Neural cell (in vitro differentiated cells): ENCODE measurements at regions not wholly inside any gene's neighbourhood (a gene's known extent, or its start where the extent isn't known, plus 50 kb on each side); places are given as distances from the start of the nearest gene placed in this dataset.

Source experiments
- H2AFZ ChIP-seq: fragments of 200-600, 300-800 bp; sonication (generic), shearing (Covaris generic); 2 replicates; pipeline ENCODE4 v1.6.0; 2014; ENCODE audit warnings: low read depth, mild to moderate bottlenecking, antibody characterized with exemption, low read length, moderate library complexity
- H3F3A ChIP-seq: fragments of 200-600 bp; shearing (Covaris generic); 2 replicates; pipeline ENCODE4 v1.6.1; 2016; ENCODE audit warnings: mild to moderate bottlenecking, moderate library complexity, mixed read lengths, antibody characterized with exemption, low read length; ENCODE audit not compliant: insufficient read depth, poor library complexity, severe bottlenecking
- H3K27ac ChIP-seq: fragments of 200-600, 300-800 bp; sonication (generic), shearing (Covaris generic); 2 replicates; pipeline ENCODE4 v1.5.1; 2014; ENCODE audit warnings: mild to moderate bottlenecking, low read length, moderate library complexity
- H3K27me3 ChIP-seq: fragments of 300-800, 200-600 bp; sonication (generic), shearing (Covaris generic); 2 replicates; pipeline ENCODE4 v1.6.0; 2014; ENCODE audit warnings: mild to moderate bottlenecking, low read depth, low read length, moderate library complexity; ENCODE audit not compliant: insufficient read depth
- H3K36me3 ChIP-seq: fragments of 300-800, 200-600 bp; sonication (generic), shearing (Covaris generic); 2 replicates; pipeline ENCODE4 v1.5.1; 2014; ENCODE audit warnings: mild to moderate bottlenecking, antibody characterized with exemption, low read length, moderate library complexity; ENCODE audit not compliant: insufficient read depth
- H3K4me2 ChIP-seq: fragments of 300-800, 200-600 bp; sonication (generic), shearing (Covaris generic); 2 replicates; pipeline ENCODE4 v1.6.0; 2014; ENCODE audit warnings: mild to moderate bottlenecking, low read length
- H3K4me3 ChIP-seq: fragments of 300-800, 200-600 bp; sonication (generic), shearing (Covaris generic); 2 replicates; pipeline ENCODE4 v1.5.1; 2014; ENCODE audit warnings: mild to moderate bottlenecking, low read length, moderate library complexity
- H3K79me2 ChIP-seq: fragments of 200-600 bp; shearing (Covaris generic); replicated peaks from 2 replicates; pipeline ENCODE4 v1.6.0; 2014; ENCODE audit warnings: mild to moderate bottlenecking, low read length, moderate library complexity; ENCODE audit not compliant: insufficient read depth
- H3K9ac ChIP-seq: fragments of 300-800, 200-600 bp; sonication (generic), shearing (Covaris generic); 2 replicates; pipeline ENCODE4 v1.6.1; 2016; ENCODE audit warnings: mild to moderate bottlenecking, low read length, mixed read lengths
- H3K9me2 ChIP-seq: fragments of 200-600 bp; shearing (Covaris generic); 2 replicates; pipeline ENCODE4 v1.6.1; 2016; ENCODE audit warnings: mild to moderate bottlenecking, low read length, mixed read lengths; ENCODE audit not compliant: insufficient read depth
- H3K9me3 ChIP-seq: fragments of 200-600, 300-800 bp; sonication (generic), shearing (Covaris generic); 2 replicates; pipeline ENCODE4 v1.6.1; 2016; ENCODE audit warnings: mild to moderate bottlenecking, mixed run types, low read length, moderate library complexity, mixed read lengths
- H4K20me1 ChIP-seq: fragments of 200-600 bp; shearing (Covaris generic); 2 replicates; pipeline ENCODE4 v1.6.1; 2016; ENCODE audit warnings: mild to moderate bottlenecking, mixed run types; ENCODE audit not compliant: insufficient read depth
- CTCF ChIP-seq: fragments of 450-650 bp; IDR thresholded peaks from 2 replicates; pipeline ENCODE4 v1.5.1; 2014; ENCODE audit warnings: antibody characterized with exemption, mild to moderate bottlenecking, moderate library complexity; ENCODE audit not compliant: poor library complexity, severe bottlenecking
- EP300 ChIP-seq: fragments of 450-650 bp; conservative IDR thresholded peaks from 2 replicates; pipeline ENCODE4 v1.6.1; 2014; ENCODE audit warnings: antibody characterized with exemption, mild to moderate bottlenecking, moderate library complexity; ENCODE audit not compliant: poor library complexity, severe bottlenecking
- EZH2 ChIP-seq: fragments of 200-600, 300-800 bp; shearing (Covaris generic), sonication (generic); IDR thresholded peaks from 2 replicates; pipeline ENCODE4 v1.6.1; 2014; ENCODE audit warnings: antibody characterized with exemption, low read length, borderline replicate concordance, mild to moderate bottlenecking; ENCODE audit not compliant: insufficient read depth, poor library complexity, severe bottlenecking
- MXI1 ChIP-seq: fragments of 450-650 bp; conservative IDR thresholded peaks from 2 replicates; pipeline ENCODE4 v1.6.1; 2014; ENCODE audit warnings: antibody characterized with exemption, mild to moderate bottlenecking; ENCODE audit not compliant: poor library complexity, severe bottlenecking
- POLR2AphosphoS5 ChIP-seq: IDR thresholded peaks from 2 replicates; pipeline ENCODE4 v1.6.1; 2012
- RAD21 ChIP-seq: fragments of 450-650 bp; conservative IDR thresholded peaks from 2 replicates; pipeline ENCODE4 v1.6.1; 2014; ENCODE audit warnings: antibody characterized with exemption, mild to moderate bottlenecking, moderate library complexity
- REST ChIP-seq: IDR thresholded peaks from 2 replicates; pipeline ENCODE4 v1.6.1; 2012; ENCODE audit warnings: borderline replicate concordance
- SMC3 ChIP-seq: fragments of 450-650 bp; conservative IDR thresholded peaks from 2 replicates; pipeline ENCODE4 v1.6.1; 2014; ENCODE audit warnings: antibody characterized with exemption, mild to moderate bottlenecking, moderate library complexity; ENCODE audit not compliant: poor library complexity
- TAF1 ChIP-seq: IDR thresholded peaks from 2 replicates; pipeline ENCODE4 v1.6.1; 2012; ENCODE audit warnings: low read depth

- Histone ChIP-seq H3F3A (no peaks in the 10 kb centered on the region), H3K9me2 (no peaks in the 10 kb centered on the region), H3K9me3 (no peaks in the 10 kb centered on the region), H3K27ac (no peak overlapping the region), H3K79me2 (no peaks in the 10 kb centered on the region), H3K9ac (no peak overlapping the region), H2AFZ (no peak overlapping the region), H3K27me3 (no peaks in the 10 kb centered on the region), H4K20me1 (no peaks in the 10 kb centered on the region), H3K4me2 (no peak overlapping the region), H3K4me3 (no peak overlapping the region), H3K36me3 (no peaks in the 10 kb centered on the region)
- TF ChIP-seq CTCF (no peak), REST (no peak), POLR2AphosphoS5 (no peak), RAD21 (no peak), EP300 (no peak), TAF1 (no peak)
Observed at GRCh38 chr6:101275251-101275650, 118.3 kb upstream of the GRIK2 start.

- no peaks in the 10 kb centered on the region for H3K9me2 ChIP-seq
- no peaks in the 10 kb centered on the region for H3K27me3 ChIP-seq
- no peak overlapping the region for H3K4me3 ChIP-seq
- no peak overlapping the region for H3K9ac ChIP-seq
- no peak overlapping the region for H3K27ac ChIP-seq
- H3K79me2 ChIP-seq = no peaks in the 10 kb centered on the region
- H4K20me1 ChIP-seq = no peaks in the 10 kb centered on the region
- no peaks in the 10 kb centered on the region for H3F3A ChIP-seq
- H3K36me3 ChIP-seq = no peaks in the 10 kb centered on the region
- H3K4me2 ChIP-seq = no peak overlapping the region
- TF ChIP-seq RAD21 (no peak), EZH2 (no peak), TAF1 (no peak), EP300 (no peak), POLR2AphosphoS5 (no peak), CTCF (no peak), MXI1 (no peak), REST (no peak), SMC3 (no peak)
- H2AFZ ChIP-seq = no peak overlapping the region
- no peaks in the 10 kb centered on the region for H3K9me3 ChIP-seq
Observed at GRCh38 chr6:101276066-101276465, 117.4 kb upstream of the GRIK2 start.
